B cell (primary cell): ENCODE measurements at regions not wholly inside any gene's neighbourhood (a gene's known extent, or its start where the extent isn't known, plus 50 kb on each side); places are given as distances from the start of the nearest gene placed in this dataset.

Experiments
- ATAC-seq: fragments of 200-7000 bp; cut with Tn5 transposase; one replicate; pipeline ENCODE4 v1.10.0; 2021; ENCODE audit warnings: low read depth, mild to moderate bottlenecking, moderate number of reproducible peaks, moderate library complexity
- CTCF ChIA-PET: fragments of 350-600 bp; sonication (Branson Sonifier 250); formaldehyde crosslinking; loops from one replicate; lab custom pipeline; 2021; ENCODE audit warnings: antibody characterized with exemption, inconsistent platforms; lab: Charles Lee
- POLR2A ChIA-PET: fragments of 350-600 bp; sonication (Branson Sonifier 250); formaldehyde crosslinking; loops from one replicate; lab custom pipeline; 2021; ENCODE audit warnings: antibody characterized with exemption; lab: Charles Lee
- DNase-seq: peaks from one replicate; pipeline ENCODE4 v3.0.0; 2013
- H2AFZ ChIP-seq: 2 replicates; pipeline ENCODE4 v1.6.1; 2012; ENCODE audit warnings: mild to moderate bottlenecking, low read depth, low read length; ENCODE audit not compliant: insufficient read depth, poor library complexity, severe bottlenecking
- H3K27ac ChIP-seq, 2 donors: 1 replicate in 1 of 2; 2 replicates in 1 of 2; pipeline ENCODE4 v1.5.1; 2012 to 2013; ENCODE audit warnings: low read length in 2 of 2, mild to moderate bottlenecking in 2 of 2, moderate library complexity in 1 of 2
- H3K27me3 ChIP-seq, 4 experiments: fragments of 200-600 bp in 1 of 4; sonication (generic) in 1 of 4; replicated peaks in 1 of 4; 1 replicate in 2 of 4; 2 replicates in 2 of 4; pipeline versions ENCODE4 v1.6.1 to v1.7.0; 2013 to 2016; ENCODE audit warnings: low read length in 3 of 4, mild to moderate bottlenecking in 2 of 4, mixed read lengths in 1 of 4, moderate library complexity in 1 of 4; ENCODE audit not compliant: insufficient read depth in 4 of 4, control insufficient read depth in 3 of 4; ENCODE audit errors: control extremely low read depth in 1 of 4
- H3K36me3 ChIP-seq, 2 experiments: replicated peaks in 1 of 2; 1 replicate in 1 of 2; 2 replicates in 1 of 2; pipeline versions ENCODE4 v1.6.1 to v1.7.1; 2013; ENCODE audit warnings: low read length in 1 of 2; ENCODE audit not compliant: insufficient read depth in 2 of 2, control insufficient read depth in 1 of 2; ENCODE audit errors: control extremely low read depth in 1 of 2, extremely low read depth in 1 of 2
- H3K4me1 ChIP-seq, 2 donors: fragments of 200-600 bp in 1 of 2; sonication (generic) in 1 of 2; 1 replicate in 1 of 2; 2 replicates in 1 of 2; pipeline versions ENCODE4 v1.5.1 to v1.6.1; 2013 to 2017; ENCODE audit warnings: low read length in 2 of 2; ENCODE audit not compliant: control insufficient read depth in 2 of 2, insufficient read depth in 2 of 2
- H3K4me2 ChIP-seq: replicated peaks from 2 replicates; pipeline ENCODE3; 2012; ENCODE audit warnings: mild to moderate bottlenecking, low read depth, low read length; ENCODE audit not compliant: poor library complexity, severe bottlenecking
- H3K4me3 ChIP-seq, 5 experiments: fragments of 200-600 bp in 1 of 5; sonication (generic) in 1 of 5; 1 replicate in 3 of 5; 2 replicates in 2 of 5; pipeline versions ENCODE4 v1.5.1 to v1.7.0; 2011 to 2016; ENCODE audit warnings: low read length in 4 of 5, mild to moderate bottlenecking in 4 of 5, low read depth in 2 of 5, control low read depth in 1 of 5, moderate library complexity in 1 of 5; ENCODE audit not compliant: insufficient read depth in 1 of 5; ENCODE audit errors: control extremely low read depth in 1 of 5, extremely low read depth in 1 of 5
- H3K79me2 ChIP-seq: fragments of 200-600 bp; sonication (generic); one replicate; pipeline ENCODE4 v1.6.0; 2016; ENCODE audit warnings: low read length; ENCODE audit not compliant: control insufficient read depth, insufficient read depth
- H3K9ac ChIP-seq: fragments of 200-600 bp; sonication (generic); 2 replicates; pipeline ENCODE4 v1.6.1; 2017; ENCODE audit warnings: mild to moderate bottlenecking, low read length, moderate library complexity
- H3K9me3 ChIP-seq, 3 donors: one replicate each; pipeline versions ENCODE4 v1.6.1 to v1.7.1; 2013; ENCODE audit warnings: low read length in 2 of 3; ENCODE audit not compliant: control insufficient read depth in 2 of 3, insufficient read depth in 1 of 3; ENCODE audit errors: control extremely low read depth in 1 of 3
- H4K20me1 ChIP-seq: 2 replicates; pipeline ENCODE4 v1.6.0; 2012; ENCODE audit warnings: mild to moderate bottlenecking, low read length; ENCODE audit not compliant: insufficient read depth, control insufficient read depth, poor library complexity, severe bottlenecking
- H3K27ac Mint-ChIP-seq: one replicate; pipeline ENCODE4 v1.8.0; 2021; ENCODE audit warnings: mixed read lengths
- H3K27me3 Mint-ChIP-seq: one replicate; pipeline ENCODE4 v1.8.0; 2021; ENCODE audit warnings: mixed read lengths
- H3K4me1 Mint-ChIP-seq: one replicate; pipeline ENCODE4 v1.8.0; 2021; ENCODE audit warnings: mixed read lengths
- H3K4me3 Mint-ChIP-seq: one replicate; pipeline ENCODE4 v1.8.0; 2021; ENCODE audit warnings: mixed read lengths
- H3K9me3 Mint-ChIP-seq: one replicate; pipeline ENCODE4 v1.8.0; 2022; ENCODE audit warnings: mixed read lengths; ENCODE audit not compliant: insufficient read depth
- EZH2 ChIP-seq: IDR thresholded peaks from 2 replicates; pipeline ENCODE4 v1.6.1; 2012; ENCODE audit warnings: borderline replicate concordance, low read depth, mild to moderate bottlenecking, moderate library complexity, low read length; ENCODE audit not compliant: insufficient read depth, poor library complexity, severe bottlenecking
- WGBS: methylation state at CpG from one replicate; pipeline ENCODE4 v1.1.5; 2013; ENCODE audit warnings: missing lambda C conversion rate; ENCODE audit not compliant: insufficient coverage; 5-methylcytosine and 5-hydroxymethylcytosine counted together
- intact Hi-C: fragments of 100-400 bp; cut with micrococcal nuclease; formaldehyde crosslinking; loops from one replicate; pipeline ENCODE4 v1.10.0; 2022
- TF ChIP-seq, protein P1 (sequence below): fragments of 200-600 bp; IDR thresholded peaks from one replicate; pipeline ENCODE4 v1.8.0; 2022; ENCODE audit warnings: antibody characterized with exemption, mild to moderate bottlenecking

DNA sequence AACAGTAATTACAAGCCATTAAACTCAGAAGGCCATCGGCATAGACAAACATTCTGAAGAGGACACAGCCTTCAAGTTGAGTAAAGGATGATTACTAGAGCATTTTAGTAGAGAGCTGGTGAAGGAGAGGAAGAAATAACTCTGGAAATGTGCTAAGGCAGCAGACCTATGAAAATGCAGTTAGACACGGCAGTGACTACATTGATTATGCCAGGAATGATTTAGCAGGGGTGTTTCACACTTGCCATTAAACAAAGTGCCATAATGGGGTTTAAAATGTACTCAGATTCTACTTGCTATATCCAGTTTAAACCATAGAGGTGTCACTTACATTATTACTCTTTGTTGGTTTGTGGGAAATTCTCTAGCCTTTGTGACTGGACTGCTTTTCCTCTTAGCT, 372.3 kb downstream of the CPS1 start:
- H3K4me3 ChIP-seq, result no peak overlapping the region
- no peaks in the 10 kb centered on the region for H3K36me3 ChIP-seq
- H3K4me1 ChIP-seq, result no peaks in the 10 kb centered on the region
- ATAC-seq, result no peak
- no peak overlapping the region for H3K4me2 ChIP-seq
- no peak overlapping the region for H3K9ac ChIP-seq
- POLR2A ChIA-PET, result no interaction called here
- no peaks in the 10 kb centered on the region for H3K27me3 Mint-ChIP-seq
- no peak overlapping the region for H3K27ac Mint-ChIP-seq
- TF ChIP-seq EZH2, result no peak
- TF ChIP-seq, protein P1, sequence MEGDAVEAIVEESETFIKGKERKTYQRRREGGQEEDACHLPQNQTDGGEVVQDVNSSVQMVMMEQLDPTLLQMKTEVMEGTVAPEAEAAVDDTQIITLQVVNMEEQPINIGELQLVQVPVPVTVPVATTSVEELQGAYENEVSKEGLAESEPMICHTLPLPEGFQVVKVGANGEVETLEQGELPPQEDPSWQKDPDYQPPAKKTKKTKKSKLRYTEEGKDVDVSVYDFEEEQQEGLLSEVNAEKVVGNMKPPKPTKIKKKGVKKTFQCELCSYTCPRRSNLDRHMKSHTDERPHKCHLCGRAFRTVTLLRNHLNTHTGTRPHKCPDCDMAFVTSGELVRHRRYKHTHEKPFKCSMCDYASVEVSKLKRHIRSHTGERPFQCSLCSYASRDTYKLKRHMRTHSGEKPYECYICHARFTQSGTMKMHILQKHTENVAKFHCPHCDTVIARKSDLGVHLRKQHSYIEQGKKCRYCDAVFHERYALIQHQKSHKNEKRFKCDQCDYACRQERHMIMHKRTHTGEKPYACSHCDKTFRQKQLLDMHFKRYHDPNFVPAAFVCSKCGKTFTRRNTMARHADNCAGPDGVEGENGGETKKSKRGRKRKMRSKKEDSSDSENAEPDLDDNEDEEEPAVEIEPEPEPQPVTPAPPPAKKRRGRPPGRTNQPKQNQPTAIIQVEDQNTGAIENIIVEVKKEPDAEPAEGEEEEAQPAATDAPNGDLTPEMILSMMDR, result no peak
- no peaks in the 10 kb centered on the region for H3K79me2 ChIP-seq
- no peak overlapping the region for H3K27ac ChIP-seq
- H2AFZ ChIP-seq, result no peak overlapping the region
- H3K27me3 ChIP-seq, result no peaks in the 10 kb centered on the region
- WGBS, result no CpG with 5 or more reads among the region's 2 CpGs
- no peaks in the 10 kb centered on the region for H3K4me1 Mint-ChIP-seq
- intact Hi-C loops, result no loop called here
- H4K20me1 ChIP-seq, result no peaks in the 10 kb centered on the region
- peaks cover 0 to 5% (median 1%) of the 10 kb centered on the region in 3 donors for H3K9me3 ChIP-seq
- DNase-seq, result no peak
- no peak overlapping the region for H3K4me3 Mint-ChIP-seq
- H3K9me3 Mint-ChIP-seq, result no peaks in the 10 kb centered on the region
- CTCF ChIA-PET, result no interaction called here

DNA sequence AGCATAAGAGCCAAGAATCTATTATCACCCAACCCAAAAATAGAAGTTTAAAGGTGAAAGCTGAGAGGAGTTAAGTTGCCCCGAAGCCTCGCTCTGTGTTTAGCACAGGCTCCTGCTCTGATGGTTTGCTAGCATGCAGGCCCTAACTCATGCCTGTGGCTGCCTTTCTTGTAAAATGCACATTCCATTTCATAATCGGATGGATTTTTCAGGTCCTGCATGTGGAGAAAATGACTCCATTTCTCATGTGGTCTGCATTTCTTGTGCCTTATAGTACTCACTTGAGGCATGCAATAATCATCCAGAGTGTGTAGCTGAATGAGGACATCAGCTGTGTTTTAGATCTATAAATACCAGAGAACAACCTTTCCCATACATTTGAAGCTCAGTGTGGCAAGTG, 381.8 kb downstream of the CPS1 start:
- ChIA-PET POLR2A (no interaction called here), CTCF (no interaction called here)
- Histone ChIP-seq H2AFZ (no peak overlapping the region), H3K4me3 (no peak overlapping the region), H4K20me1 (no peaks in the 10 kb centered on the region), H3K79me2 (no peaks in the 10 kb centered on the region), H3K9me3 (no peaks in the 10 kb centered on the region), H3K9ac (no peak overlapping the region), H3K4me2 (no peak overlapping the region), H3K27me3 (no peaks in the 10 kb centered on the region), H3K36me3 (no peaks in the 10 kb centered on the region), H3K4me1 (no peaks in the 10 kb centered on the region), H3K27ac (no peak overlapping the region)
- H3K9me3 Mint-ChIP-seq, result peaks cover 3% of the 10 kb centered on the region
- H3K27me3 Mint-ChIP-seq, result no peaks in the 10 kb centered on the region
- TF ChIP-seq EZH2, result no peak
- TF ChIP-seq, protein P1, result no peak
- ATAC-seq (no peak), DNase-seq (no peak)
- no peak overlapping the region for H3K27ac Mint-ChIP-seq
- 100% methylated on average over 3 of the region's 3 CpGs for WGBS
- no peak overlapping the region for H3K4me3 Mint-ChIP-seq
- no peaks in the 10 kb centered on the region for H3K4me1 Mint-ChIP-seq
- intact Hi-C loops, result no loop called here
